Fibroblast of pulmonary artery (primary cell): ENCODE measurements at regions not wholly inside any gene's neighbourhood (a gene's known extent, or its start where the extent isn't known, plus 50 kb on each side); places are given as distances from the start of the nearest gene placed in this dataset.
"Not testable (repeated sequence)": the region's sequence is repeated elsewhere in the genome, so short reads cannot be mapped to it uniquely, and the experiment has no call there.

ENCODE experiments used
- DNase-seq: peaks from one replicate; pipeline ENCODE4 v3.0.0-alpha.2; 2010; ENCODE audit warnings: low read depth
- H3K4me3 ChIP-seq: replicated peaks from 2 replicates; pipeline ENCODE4 v1.5.1; 2011; ENCODE audit warnings: low read depth, mild to moderate bottlenecking, control low read depth, low read length, moderate library complexity
- CTCF ChIP-seq: IDR thresholded peaks from 2 replicates; pipeline ENCODE4 v1.5.1; 2011; ENCODE audit warnings: mild to moderate bottlenecking, control low read depth, low read length, inconsistent platforms; ENCODE audit errors: missing control alignments

- no peak for DNase-seq
- no peak for TF ChIP-seq CTCF
- no peak overlapping the region for H3K4me3 ChIP-seq
Measured at GRCh38 chr12:102305486-102305885, 107.9 kb upstream of the PMCH start.

- DNase-seq, result peak; percentile 10
- not testable (repeated sequence) for H3K4me3 ChIP-seq
Measured at GRCh38 chr12:102304667-102305066, 107.0 kb upstream of the PMCH start.

GRCh38 chr12:102302553-102302952, 104.9 kb upstream of the PMCH start:
- H3K4me3 ChIP-seq, result no peak overlapping the region
- no peak for DNase-seq
- no peak for TF ChIP-seq CTCF

GRCh38 chr12:102301547-102301946, 103.9 kb upstream of the PMCH start:
- no peak for TF ChIP-seq CTCF
- no peak overlapping the region for H3K4me3 ChIP-seq
- no peak for DNase-seq

GRCh38 chr12:102300824-102301461, 103.3 kb upstream of the PMCH start:
- DNase-seq, result peak; percentile 80
- TF ChIP-seq CTCF, result peak; percentile 54
- H3K4me3 ChIP-seq, result no peak overlapping the region

- no peak overlapping the region for H3K4me3 ChIP-seq
- DNase-seq, result no peak
- TF ChIP-seq CTCF, result no peak
Measured at GRCh38 chr12:102299731-102300130, 102.1 kb upstream of the PMCH start.

GRCh38 chr12:102298022-102298421, 100.4 kb upstream of the PMCH start:
- no peak for TF ChIP-seq CTCF
- peak; percentile 49 for DNase-seq
- H3K4me3 ChIP-seq, result no peak overlapping the region
